ENCODE measurements at regions not wholly inside any gene's neighbourhood (a gene's known extent, or its start where the extent isn't known, plus 50 kb on each side); places are given as distances from the start of the nearest gene placed in this dataset.

- no peak for DNase-seq
Measured at GRCh38 chr2:18849841-18850578, 260.6 kb upstream of the NT5C1B start.

GRCh38 chr2:18848646-18849045 lies 259.3 kb upstream of the NT5C1B start:
- no peak for DNase-seq

- no peak for DNase-seq
Measured at GRCh38 chr2:18845854-18846445, 256.6 kb upstream of the NT5C1B start.

- DNase-seq: no peak
Measured at GRCh38 chr2:18842836-18843235, 253.5 kb upstream of the NT5C1B start.

DNA sequence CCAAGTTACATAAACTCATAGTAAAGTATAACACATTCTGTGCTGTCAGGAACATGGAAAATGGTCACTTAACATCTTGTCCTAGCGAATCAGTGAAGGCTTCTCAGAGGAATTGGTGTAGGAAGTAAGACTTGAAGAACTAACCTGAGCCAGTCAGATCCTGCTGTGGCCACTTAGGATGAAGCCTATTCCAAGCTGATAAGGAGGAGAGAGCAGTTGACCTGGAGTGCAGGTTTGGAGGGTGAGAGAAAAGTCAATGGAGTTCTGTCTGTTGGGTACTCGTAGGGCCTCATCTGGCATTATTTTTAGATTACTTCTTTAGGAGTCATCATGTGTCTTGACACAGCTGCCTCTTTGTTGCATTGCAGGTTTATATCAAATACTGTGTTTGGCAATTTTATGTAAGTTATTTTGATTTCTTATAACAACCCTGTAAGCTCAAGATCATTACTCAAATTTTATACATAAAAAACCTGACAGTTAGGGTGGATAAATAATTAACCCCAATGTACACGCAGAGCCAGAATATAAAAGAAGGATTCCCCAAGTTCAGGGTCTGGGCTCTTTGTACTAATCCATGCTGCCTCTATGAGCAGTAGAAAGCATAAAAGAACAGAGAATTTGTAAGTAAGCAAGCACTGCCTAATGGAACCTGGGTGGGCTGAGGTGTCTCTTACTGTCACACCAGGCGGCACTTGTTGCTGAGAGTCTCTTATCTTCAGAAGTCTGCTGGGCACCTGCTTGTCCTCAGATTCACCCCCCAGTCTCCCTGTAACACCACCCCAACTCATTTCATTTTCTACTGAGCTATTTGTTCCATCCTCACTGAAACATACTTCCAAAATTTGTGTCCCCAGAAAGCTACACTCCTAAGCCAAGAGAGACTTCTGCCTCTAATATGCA lies 252.1 kb upstream of the NT5C1B start:
- no peak for DNase-seq

DNA sequence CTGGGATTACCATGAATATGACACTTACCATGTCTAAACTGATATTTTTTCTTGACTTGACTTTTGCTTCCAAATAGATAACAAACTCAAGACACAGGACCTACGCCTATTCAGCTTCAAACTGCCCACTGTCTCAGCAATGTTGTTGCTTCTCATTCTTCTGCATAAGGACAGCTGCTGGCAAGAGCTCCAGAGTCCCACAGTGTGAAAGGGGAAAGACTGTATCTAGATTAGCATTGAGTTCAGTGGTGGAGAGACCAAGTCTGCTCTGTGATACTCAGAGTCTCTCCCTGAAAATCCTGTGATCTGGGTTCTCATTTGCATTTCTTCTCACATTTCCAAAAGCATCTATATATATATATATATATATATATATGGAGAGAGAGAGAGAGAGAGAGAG lies 247.9 kb upstream of the NT5C1B start:
- no peak for DNase-seq

GRCh38 chr2:18836436-18836835 lies 247.1 kb upstream of the NT5C1B start:
- DNase-seq: no peak

DNA sequence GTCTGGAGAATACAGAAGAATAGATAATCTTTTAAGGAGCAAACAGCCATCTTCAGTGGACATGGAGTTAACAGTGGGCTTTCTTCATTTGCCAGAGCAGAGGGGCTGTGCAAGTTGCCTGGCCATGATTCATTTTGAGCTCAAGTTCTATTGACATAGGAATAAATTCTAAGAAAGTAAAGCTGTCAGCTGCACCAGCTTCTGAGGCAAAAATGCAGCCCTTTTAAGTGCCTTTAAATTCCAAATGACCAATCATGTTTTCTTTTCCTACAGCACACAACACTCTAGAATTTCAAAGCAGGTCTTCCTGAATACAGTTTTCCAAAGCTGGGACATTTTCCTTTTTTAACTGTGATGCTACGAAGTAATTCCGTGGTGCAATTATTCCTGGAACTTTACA lies 246.4 kb upstream of the NT5C1B start:
- DNase-seq: no peak

- DNase-seq: no peak
Measured at GRCh38 chr2:18834341-18834740, 245.0 kb upstream of the NT5C1B start.

DNA sequence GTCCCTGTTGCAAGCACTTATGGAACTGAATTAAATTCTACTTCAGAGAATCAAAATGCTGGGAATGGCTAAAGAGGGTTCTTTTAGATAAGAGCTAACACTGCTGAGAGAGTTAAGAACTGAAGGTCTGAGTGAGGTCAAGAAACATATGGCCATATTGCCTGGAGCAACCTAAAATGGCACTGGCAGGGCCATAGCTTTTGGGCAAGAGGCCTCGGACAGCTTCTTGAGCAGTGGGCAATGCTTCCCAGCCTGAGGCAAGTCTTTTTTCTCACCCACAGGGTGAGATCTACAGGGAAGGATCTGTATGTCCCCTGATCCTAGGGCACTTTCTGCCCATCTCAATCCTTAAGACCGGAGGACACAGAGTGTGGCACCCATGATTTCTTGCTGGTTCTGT lies 244.6 kb upstream of the NT5C1B start:
- no peak for DNase-seq

DNA sequence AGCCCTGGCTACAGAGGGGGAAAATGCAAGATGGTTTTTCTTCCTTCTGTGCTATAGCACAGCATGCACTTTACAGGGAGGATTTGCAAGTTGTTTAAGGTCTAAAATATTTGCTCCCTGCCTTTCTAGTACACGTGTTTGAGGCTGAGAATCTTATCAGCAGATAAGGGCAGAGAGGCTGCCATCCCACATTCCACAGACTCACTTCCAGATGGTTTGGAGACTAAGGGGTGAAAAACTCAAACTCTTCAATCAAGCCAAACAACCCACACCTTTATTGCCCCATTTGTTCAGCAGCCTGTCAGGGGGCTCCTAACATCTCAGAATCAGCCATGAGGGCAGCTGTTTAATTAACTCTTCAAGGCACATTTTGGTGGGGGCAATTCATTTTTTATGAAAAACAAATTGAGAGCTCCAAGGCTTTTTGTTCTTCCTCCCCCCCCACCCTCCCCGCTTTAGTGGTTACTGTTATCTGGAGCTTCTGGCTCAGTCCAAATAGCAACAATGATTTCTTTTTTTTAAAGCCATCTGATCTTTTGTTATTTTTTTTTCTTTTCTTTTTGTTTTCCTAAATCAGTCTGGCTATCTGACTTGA lies 242.6 kb upstream of the NT5C1B start:
- no peak for DNase-seq

DNA sequence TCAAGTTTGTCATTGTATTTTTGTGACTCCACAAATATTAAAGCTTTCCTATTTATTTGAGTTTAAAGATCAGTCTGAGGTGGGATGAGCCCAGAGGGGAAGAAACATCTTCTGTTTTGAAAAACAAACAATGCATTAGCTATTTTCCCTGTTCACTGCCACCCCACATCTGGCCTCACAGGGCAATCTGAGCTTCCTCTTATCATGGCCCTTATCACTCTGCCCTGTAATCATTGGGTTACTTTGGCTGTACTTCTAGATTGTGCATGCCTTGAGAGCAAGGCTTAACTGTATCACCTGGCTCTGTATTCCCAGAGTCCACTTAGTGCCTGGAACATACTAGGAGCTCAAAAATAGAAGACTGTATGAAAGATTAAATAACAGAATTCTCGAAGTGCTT lies 241.6 kb upstream of the NT5C1B start:
- no peak for DNase-seq

DNA sequence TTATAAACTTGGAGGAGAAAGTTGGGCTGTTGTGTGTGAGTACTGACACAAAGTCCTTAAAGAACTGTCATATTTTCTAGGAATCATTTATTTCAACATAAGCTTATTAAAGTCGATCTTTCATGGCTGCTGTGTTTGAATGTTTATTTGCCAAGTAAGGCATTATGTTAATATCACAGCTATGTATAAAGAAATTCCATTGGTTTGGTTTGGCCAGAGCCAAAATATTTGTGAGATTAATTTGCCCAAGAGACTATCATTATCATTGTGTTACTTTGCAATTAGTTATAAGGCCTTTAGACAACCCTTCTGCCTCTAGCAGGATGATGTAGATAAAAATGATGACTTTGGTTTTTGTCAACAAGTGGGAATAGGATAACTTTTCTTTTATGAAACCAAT lies 240.6 kb upstream of the NT5C1B start:
- no peak for DNase-seq

DNA sequence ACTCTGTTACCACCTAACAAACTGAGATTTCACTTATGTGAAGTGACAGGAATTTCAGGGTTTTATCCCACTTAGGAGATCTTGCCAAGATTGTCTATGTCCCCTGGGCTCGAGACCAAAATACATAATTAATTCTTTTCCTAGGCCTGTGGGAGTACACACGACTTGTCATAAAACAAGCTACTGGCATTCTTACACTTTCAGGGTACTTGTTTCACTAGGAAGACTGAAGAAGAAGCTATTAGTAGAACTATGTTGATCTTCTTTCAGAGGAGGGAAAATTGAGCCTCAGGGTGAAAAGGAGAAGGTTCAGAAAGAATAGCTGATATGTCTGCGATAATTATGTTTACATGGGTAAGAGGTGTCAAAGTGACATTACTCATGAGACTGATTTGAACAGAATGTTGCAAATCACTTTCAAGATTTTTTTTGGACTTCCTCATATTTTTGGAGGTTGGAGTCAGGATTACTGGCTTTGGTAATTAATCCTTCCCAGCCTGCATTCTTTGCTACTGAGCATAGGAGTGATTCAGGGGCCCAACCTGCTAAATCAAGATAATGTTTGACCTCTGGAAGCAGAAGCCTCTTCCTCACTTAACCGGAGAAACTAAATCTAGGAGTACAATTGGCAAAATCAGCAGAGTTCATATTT lies 240.0 kb upstream of the NT5C1B start:
- DNase-seq: no peak

- DNase-seq: no peak
Measured at GRCh38 chr2:18828296-18828695, 238.9 kb upstream of the NT5C1B start.

DNA sequence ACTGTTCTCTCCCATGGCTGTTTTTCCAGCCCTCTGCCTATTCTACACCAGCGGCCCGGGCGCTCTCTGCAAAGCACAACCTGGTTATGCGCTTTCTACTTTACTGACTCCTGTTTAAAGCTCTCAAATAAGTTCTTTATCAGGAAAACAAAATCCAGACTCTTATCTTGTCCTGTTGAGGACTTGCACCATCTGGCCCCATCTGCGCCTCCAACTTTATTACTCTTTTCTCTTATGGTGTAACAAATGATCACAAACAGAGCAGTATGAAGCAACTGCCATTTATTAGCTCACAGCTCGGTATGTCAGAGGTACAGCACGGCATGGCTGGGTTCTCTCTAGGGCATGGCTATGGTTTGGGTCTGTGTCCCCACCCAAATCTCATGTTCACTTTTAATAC lies 236.5 kb upstream of the NT5C1B start:
- no peak for DNase-seq

DNA sequence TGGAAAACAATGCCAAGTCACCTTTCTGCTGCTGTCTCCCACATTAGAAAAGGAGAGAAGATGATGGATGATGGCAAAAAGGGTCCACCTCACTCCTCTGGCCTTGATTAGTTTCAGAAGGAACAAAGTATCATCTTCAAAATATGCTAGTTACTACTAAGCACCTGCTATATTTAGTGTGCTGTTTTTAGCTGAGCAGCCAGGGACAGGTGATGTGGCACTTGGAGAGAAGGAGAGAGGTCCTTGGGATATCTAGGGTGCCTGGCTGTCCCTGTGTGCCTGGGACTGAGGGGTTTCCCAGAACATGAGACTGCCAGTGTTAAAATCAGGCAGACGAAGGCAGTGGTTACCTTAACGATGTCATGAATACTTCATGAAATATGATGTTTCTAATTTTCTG lies 235.5 kb upstream of the NT5C1B start:
- no peak for DNase-seq

GRCh38 chr2:18824325-18824790 lies 235.0 kb upstream of the NT5C1B start:
- DNase-seq: no peak

GRCh38 chr2:18821431-18821830 lies 232.1 kb upstream of the NT5C1B start:
- DNase-seq: no peak

- DNase-seq: no peak
Measured at GRCh38 chr2:18820966-18821365, 231.6 kb upstream of the NT5C1B start.

DNA sequence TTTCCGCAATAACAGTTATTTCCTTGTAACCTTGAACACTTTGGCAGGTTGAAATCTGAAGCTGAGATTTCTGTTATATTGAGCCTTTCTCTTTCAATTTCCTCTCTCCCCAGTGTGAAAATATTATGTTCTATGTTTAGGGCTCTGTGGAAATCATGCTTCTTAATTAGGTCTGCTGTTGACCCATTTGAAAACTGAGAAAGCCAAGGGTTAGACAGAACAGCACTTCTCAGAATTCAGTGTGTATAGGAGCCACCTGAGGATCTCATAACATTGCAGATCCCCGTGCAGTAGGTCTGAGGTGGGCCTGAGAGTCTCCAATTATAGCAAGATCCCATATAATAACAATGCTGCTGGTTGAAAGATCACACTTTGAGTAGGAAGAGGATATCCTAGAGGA lies 230.2 kb upstream of the NT5C1B start:
- no peak for DNase-seq

- no peak for DNase-seq
Measured at GRCh38 chr2:18814387-18814786, 225.0 kb upstream of the NT5C1B start.

DNA sequence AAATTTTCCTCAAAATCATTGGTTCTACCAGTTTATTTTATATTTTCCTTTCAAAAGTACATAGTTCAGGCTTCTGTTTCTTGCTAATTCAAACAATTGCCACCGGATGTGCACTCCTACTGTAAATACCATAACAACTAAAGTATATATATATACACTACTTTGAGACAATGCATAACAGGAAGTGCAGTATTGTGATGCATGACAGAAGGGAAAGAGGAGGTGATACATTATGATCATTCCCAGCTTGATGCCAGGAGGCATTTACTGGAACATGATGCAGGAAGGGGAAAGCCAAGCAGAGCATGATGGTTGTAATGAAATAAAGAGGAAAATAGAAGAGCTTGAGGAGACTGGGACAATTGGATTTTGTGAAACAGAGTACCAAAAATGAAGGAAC lies 215.2 kb upstream of the NT5C1B start:
- no peak for DNase-seq
